ENCODE measurements at regions not wholly inside any gene's neighbourhood (a gene's known extent, or its start where the extent isn't known, plus 50 kb on each side); places are given as distances from the start of the nearest gene placed in this dataset.

DNA sequence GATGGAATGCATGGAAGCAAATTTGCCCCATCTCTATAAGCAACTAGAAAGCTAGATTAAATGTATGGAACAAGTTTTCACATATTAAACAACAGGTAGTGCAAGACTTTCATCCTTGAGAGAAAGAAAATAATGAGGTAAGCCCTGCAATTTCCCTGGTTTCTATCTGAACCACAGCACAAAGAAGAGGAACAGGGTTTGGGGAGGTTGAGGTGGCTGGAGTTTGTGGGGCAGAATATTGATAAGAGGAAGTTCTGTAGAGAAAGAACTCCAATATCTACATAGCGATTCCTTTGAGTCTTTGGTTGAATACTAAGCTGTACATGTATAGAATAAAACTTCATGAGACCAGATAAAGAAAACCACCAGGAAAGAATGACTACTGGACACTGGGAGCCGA is 96.3 kb upstream of the CCND2 start (continued):
- TF ChIP-seq, protein P1, sequence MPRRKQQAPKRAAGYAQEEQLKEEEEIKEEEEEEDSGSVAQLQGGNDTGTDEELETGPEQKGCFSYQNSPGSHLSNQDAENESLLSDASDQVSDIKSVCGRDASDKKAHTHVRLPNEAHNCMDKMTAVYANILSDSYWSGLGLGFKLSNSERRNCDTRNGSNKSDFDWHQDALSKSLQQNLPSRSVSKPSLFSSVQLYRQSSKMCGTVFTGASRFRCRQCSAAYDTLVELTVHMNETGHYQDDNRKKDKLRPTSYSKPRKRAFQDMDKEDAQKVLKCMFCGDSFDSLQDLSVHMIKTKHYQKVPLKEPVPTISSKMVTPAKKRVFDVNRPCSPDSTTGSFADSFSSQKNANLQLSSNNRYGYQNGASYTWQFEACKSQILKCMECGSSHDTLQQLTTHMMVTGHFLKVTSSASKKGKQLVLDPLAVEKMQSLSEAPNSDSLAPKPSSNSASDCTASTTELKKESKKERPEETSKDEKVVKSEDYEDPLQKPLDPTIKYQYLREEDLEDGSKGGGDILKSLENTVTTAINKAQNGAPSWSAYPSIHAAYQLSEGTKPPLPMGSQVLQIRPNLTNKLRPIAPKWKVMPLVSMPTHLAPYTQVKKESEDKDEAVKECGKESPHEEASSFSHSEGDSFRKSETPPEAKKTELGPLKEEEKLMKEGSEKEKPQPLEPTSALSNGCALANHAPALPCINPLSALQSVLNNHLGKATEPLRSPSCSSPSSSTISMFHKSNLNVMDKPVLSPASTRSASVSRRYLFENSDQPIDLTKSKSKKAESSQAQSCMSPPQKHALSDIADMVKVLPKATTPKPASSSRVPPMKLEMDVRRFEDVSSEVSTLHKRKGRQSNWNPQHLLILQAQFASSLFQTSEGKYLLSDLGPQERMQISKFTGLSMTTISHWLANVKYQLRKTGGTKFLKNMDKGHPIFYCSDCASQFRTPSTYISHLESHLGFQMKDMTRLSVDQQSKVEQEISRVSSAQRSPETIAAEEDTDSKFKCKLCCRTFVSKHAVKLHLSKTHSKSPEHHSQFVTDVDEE (CRISPR knock-in tag; IDR thresholded peaks at IDR 0.05): no peak
- no peak for TF ChIP-seq PPARA (CRISPR knock-in tag; IDR thresholded peaks at IDR 0.05; ENCODE audit: borderline replicate concordance)
- no peak for TF ChIP-seq ESRRG (CRISPR knock-in tag; IDR thresholded peaks at IDR 0.05)
- no peak for TF ChIP-seq ISL1 (CRISPR knock-in tag; IDR thresholded peaks at IDR 0.05)

DNA sequence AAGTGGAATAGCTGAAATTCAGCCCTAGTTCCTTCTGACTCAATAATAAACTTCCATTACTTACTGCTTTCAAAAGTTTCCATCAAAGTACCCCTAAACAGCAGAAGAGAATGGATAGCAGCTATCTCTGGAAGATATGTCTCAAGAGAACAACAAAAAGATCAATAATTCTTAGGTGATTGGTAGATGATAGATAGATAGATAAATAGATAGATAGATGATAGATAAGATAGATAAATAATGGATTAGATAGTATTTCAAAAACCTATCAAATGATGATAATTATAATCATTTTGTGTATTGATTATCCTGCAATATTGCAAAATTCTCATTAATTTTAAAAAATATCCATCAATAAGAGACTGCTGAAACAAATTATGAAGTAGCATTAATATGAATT is 97.4 kb upstream of the CCND2 start:
- ATAC-seq: no peak
- TF ChIP-seq, protein P2, sequence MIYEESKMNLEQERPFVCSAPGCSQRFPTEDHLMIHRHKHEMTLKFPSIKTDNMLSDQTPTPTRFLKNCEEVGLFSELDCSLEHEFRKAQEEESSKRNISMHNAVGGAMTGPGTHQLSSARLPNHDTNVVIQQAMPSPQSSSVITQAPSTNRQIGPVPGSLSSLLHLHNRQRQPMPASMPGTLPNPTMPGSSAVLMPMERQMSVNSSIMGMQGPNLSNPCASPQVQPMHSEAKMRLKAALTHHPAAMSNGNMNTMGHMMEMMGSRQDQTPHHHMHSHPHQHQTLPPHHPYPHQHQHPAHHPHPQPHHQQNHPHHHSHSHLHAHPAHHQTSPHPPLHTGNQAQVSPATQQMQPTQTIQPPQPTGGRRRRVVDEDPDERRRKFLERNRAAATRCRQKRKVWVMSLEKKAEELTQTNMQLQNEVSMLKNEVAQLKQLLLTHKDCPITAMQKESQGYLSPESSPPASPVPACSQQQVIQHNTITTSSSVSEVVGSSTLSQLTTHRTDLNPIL (CRISPR knock-in tag; IDR thresholded peaks at IDR 0.05; ENCODE audit: low read depth): no peak
- TF ChIP-seq ESRRG (CRISPR knock-in tag; IDR thresholded peaks at IDR 0.05): no peak
- no peak for TF ChIP-seq RARB (CRISPR knock-in tag; IDR thresholded peaks at IDR 0.05)
- TF ChIP-seq, protein P3, sequence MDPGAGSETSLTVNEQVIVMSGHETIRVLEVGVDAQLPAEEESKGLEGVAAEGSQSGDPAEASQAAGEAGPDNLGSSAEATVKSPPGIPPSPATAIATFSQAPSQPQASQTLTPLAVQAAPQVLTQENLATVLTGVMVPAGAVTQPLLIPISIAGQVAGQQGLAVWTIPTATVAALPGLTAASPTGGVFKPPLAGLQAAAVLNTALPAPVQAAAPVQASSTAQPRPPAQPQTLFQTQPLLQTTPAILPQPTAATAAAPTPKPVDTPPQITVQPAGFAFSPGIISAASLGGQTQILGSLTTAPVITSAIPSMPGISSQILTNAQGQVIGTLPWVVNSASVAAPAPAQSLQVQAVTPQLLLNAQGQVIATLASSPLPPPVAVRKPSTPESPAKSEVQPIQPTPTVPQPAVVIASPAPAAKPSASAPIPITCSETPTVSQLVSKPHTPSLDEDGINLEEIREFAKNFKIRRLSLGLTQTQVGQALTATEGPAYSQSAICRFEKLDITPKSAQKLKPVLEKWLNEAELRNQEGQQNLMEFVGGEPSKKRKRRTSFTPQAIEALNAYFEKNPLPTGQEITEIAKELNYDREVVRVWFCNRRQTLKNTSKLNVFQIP (CRISPR knock-in tag; IDR thresholded peaks at IDR 0.05; ENCODE audit: borderline replicate concordance, low read depth): no peak
- no peak for TF ChIP-seq ZNF565 (CRISPR knock-in tag; conservative IDR thresholded peaks at IDR 0.05; ENCODE audit: low read depth)
- no peak for TF ChIP-seq ZNF70 (CRISPR knock-in tag; IDR thresholded peaks at IDR 0.05)
- no peak for TF ChIP-seq ZNF8 (CRISPR knock-in tag; IDR thresholded peaks at IDR 0.05)
- no peak for TF ChIP-seq ARNTL (CRISPR knock-in tag; IDR thresholded peaks at IDR 0.05; ENCODE audit: borderline replicate concordance, low read depth)
- TF ChIP-seq BACH2 (CRISPR knock-in tag; IDR thresholded peaks at IDR 0.05; ENCODE audit: borderline replicate concordance): no peak
- TF ChIP-seq, protein P4, sequence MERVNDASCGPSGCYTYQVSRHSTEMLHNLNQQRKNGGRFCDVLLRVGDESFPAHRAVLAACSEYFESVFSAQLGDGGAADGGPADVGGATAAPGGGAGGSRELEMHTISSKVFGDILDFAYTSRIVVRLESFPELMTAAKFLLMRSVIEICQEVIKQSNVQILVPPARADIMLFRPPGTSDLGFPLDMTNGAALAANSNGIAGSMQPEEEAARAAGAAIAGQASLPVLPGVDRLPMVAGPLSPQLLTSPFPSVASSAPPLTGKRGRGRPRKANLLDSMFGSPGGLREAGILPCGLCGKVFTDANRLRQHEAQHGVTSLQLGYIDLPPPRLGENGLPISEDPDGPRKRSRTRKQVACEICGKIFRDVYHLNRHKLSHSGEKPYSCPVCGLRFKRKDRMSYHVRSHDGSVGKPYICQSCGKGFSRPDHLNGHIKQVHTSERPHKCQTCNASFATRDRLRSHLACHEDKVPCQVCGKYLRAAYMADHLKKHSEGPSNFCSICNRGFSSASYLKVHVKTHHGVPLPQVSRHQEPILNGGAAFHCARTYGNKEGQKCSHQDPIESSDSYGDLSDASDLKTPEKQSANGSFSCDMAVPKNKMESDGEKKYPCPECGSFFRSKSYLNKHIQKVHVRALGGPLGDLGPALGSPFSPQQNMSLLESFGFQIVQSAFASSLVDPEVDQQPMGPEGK (CRISPR knock-in tag; IDR thresholded peaks at IDR 0.05; ENCODE audit: borderline replicate concordance): no peak
- no peak for TF ChIP-seq ZC3H10 (CRISPR knock-in tag; IDR thresholded peaks at IDR 0.05)
- no peak for TF ChIP-seq GLIS3 (CRISPR knock-in tag; IDR thresholded peaks at IDR 0.05)
- TF ChIP-seq, protein P1 (CRISPR knock-in tag; IDR thresholded peaks at IDR 0.05): no peak

DNA sequence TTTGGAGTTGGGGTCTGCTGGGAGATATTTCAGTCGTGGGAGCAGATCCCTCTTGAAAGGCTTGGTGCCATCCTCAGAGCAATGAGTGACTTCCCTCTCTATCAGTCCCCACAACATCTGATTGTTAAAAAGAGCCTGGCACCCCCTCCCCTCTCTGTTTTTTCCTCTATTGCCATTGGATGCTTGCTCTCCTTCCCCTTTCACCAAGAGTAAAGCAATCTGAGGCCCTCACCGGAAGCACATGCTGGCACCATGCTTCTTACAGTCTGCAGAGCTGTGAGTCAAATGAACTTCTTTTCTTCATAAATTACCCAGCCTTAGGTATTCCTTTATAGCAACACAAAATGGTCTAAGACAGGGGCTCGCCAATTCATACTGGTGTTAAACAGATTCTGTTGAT is 99.1 kb upstream of the CCND2 start:
- TF ChIP-seq, protein P4 (CRISPR knock-in tag; IDR thresholded peaks at IDR 0.05; ENCODE audit: borderline replicate concordance): no peak
- ATAC-seq: no peak
